ENCODE measurements at regions not wholly inside any gene's neighbourhood (a gene's known extent, or its start where the extent isn't known, plus 50 kb on each side); places are given as distances from the start of the nearest gene placed in this dataset.

- DNase-seq = no peak
Observed at GRCh38 chr15:61798631-61799030, 261.6 kb downstream of the VPS13C start.

- no peak for DNase-seq
Observed at GRCh38 chr15:61796056-61796455, 264.2 kb downstream of the VPS13C start.

- no peak for DNase-seq
Observed at GRCh38 chr15:61794881-61795280, 265.4 kb downstream of the VPS13C start.

GRCh38 chr15:61794276-61794675, 266.0 kb downstream of the VPS13C start:
- no peak for DNase-seq

- DNase-seq = no peak
Observed at GRCh38 chr15:61784734-61785133, 275.5 kb downstream of the VPS13C start.

GRCh38 chr15:61780278-61780980, 279.8 kb downstream of the VPS13C start:
- no peak for DNase-seq

GRCh38 chr15:61777689-61778088, 282.6 kb downstream of the VPS13C start:
- DNase-seq = no peak

GRCh38 chr15:61769557-61769956, 290.7 kb downstream of the VPS13C start:
- no peak for DNase-seq

- no peak for DNase-seq
Observed at GRCh38 chr15:61768131-61768530, 292.1 kb downstream of the VPS13C start.

GRCh38 chr15:61764981-61765380, 295.3 kb downstream of the VPS13C start:
- no peak for DNase-seq

GRCh38 chr15:61764141-61764540, 296.1 kb downstream of the VPS13C start:
- no peak for DNase-seq

GRCh38 chr15:61762676-61763075, 297.6 kb downstream of the VPS13C start:
- DNase-seq = no peak

- no peak for DNase-seq
Observed at GRCh38 chr15:61759639-61760038, 300.6 kb downstream of the VPS13C start.

- DNase-seq = no peak
Observed at GRCh38 chr15:61756071-61756820, 304.0 kb downstream of the VPS13C start.

GRCh38 chr15:61755467-61755866, 304.8 kb downstream of the VPS13C start:
- DNase-seq = no peak

- DNase-seq = no peak
Observed at GRCh38 chr15:61753018-61753710, 307.1 kb downstream of the VPS13C start.

GRCh38 chr15:61752001-61752400, 308.2 kb downstream of the VPS13C start:
- no peak for DNase-seq

GRCh38 chr15:61750271-61751084, 309.8 kb downstream of the VPS13C start:
- DNase-seq = no peak

- no peak for DNase-seq
Observed at GRCh38 chr15:61749169-61749568, 311.1 kb downstream of the VPS13C start.

- no peak for DNase-seq
Observed at GRCh38 chr15:61748529-61748928, 311.7 kb downstream of the VPS13C start.

- no peak for DNase-seq
Observed at GRCh38 chr15:61746589-61746988, 313.7 kb downstream of the VPS13C start.

GRCh38 chr15:61743345-61743909, 316.8 kb downstream of the VPS13C start:
- no peak for DNase-seq

GRCh38 chr15:61742591-61742990, 317.7 kb downstream of the VPS13C start:
- no peak for DNase-seq

Data from NCI-H2029 treated with DMSO at 0.1 percent for 48 hours (cell line).